Fibroblast of the conjunctiva (primary cell): ENCODE measurements at regions not wholly inside any gene's neighbourhood (a gene's known extent, or its start where the extent isn't known, plus 50 kb on each side); places are given as distances from the start of the nearest gene placed in this dataset.
"Not testable (repeated sequence)": the region's sequence is repeated elsewhere in the genome, so short reads cannot be mapped to it uniquely, and the experiment has no call there.

Experiments
- DNase-seq: peaks from one replicate; pipeline ENCODE4 v3.0.0-alpha.2; 2010; ENCODE audit warnings: low read depth

GRCh38 chr14:104398656-104399055, 180.9 kb upstream of the C14orf180 start:
- DNase-seq = no peak

- no peak for DNase-seq
Observed at GRCh38 chr14:104399432-104400155, 180.0 kb upstream of the C14orf180 start.

- no peak for DNase-seq
Observed at GRCh38 chr14:104400355-104400754, 179.2 kb upstream of the C14orf180 start.

- no peak for DNase-seq
Observed at GRCh38 chr14:104401785-104402184, 177.8 kb upstream of the C14orf180 start.

GRCh38 chr14:104402303-104402702, 177.3 kb upstream of the C14orf180 start:
- not testable (repeated sequence) for DNase-seq

- no peak for DNase-seq
Observed at GRCh38 chr14:104403421-104404220, 175.9 kb upstream of the C14orf180 start.

GRCh38 chr14:104404922-104405321, 174.6 kb upstream of the C14orf180 start:
- DNase-seq = no peak

GRCh38 chr14:104405360-104406226, 174.0 kb upstream of the C14orf180 start:
- DNase-seq = no peak

GRCh38 chr14:104406831-104407230, 172.7 kb upstream of the C14orf180 start:
- no peak for DNase-seq

- DNase-seq = no peak
Observed at GRCh38 chr14:104416383-104416782, 163.2 kb upstream of the C14orf180 start.

GRCh38 chr14:104419865-104420505, 159.6 kb upstream of the C14orf180 start:
- no peak for DNase-seq

- DNase-seq = not testable (repeated sequence)
Observed at GRCh38 chr14:104420523-104420922, 159.0 kb upstream of the C14orf180 start.

- no peak for DNase-seq
Observed at GRCh38 chr14:104420990-104421389, 158.6 kb upstream of the C14orf180 start.

- no peak for DNase-seq
Observed at GRCh38 chr14:104421401-104421821, 158.2 kb upstream of the C14orf180 start.

GRCh38 chr14:104421892-104422828, 157.4 kb upstream of the C14orf180 start:
- DNase-seq = no peak

GRCh38 chr14:104422837-104423681, 156.5 kb upstream of the C14orf180 start:
- no peak for DNase-seq

GRCh38 chr14:104423701-104424405, 155.7 kb upstream of the C14orf180 start:
- DNase-seq = no peak

- DNase-seq = no peak
Observed at GRCh38 chr14:104424406-104425072, 155.0 kb upstream of the C14orf180 start.
